K562 (cell line): ENCODE measurements at regions not wholly inside any gene's neighbourhood (a gene's known extent, or its start where the extent isn't known, plus 50 kb on each side); places are given as distances from the start of the nearest gene placed in this dataset.
"Not testable (repeated sequence)": the region's sequence is repeated elsewhere in the genome, so short reads cannot be mapped to it uniquely, and the experiment has no call there.

Experiments used
- ATAC-seq: fragments of 200-7000 bp; cut with Tn5 transposase; 3 replicates; pipeline ENCODE4 v1.9.1; 2020; ENCODE audit warnings: moderate library complexity
- BruUV-seq: library from RNA; stranded (reverse); fragments of 400-500 nt; replicated peaks from 2 replicates; lab custom pipeline; 2021; lab: Mats Ljungman, UMichigan
- CTCF ChIA-PET: fragments of 300-600 bp; formaldehyde crosslinking; extraction: SDS; loops from one replicate; lab custom pipeline; 2021; ENCODE audit warnings: low intra/inter-chr PET ratio; lab: Yijun Ruan, JAX
- POLR2A ChIA-PET: fragments of 300-600, 350-650 bp; sonication (Branson Sonifier 250); formaldehyde crosslinking; extraction: SDS; loops from one replicate; lab custom pipeline; 2021; ENCODE audit warnings: antibody characterized with exemption, inconsistent platforms; lab: Yijun Ruan, JAX
- DNase-seq, 4 experiments: peaks; one replicate each; pipeline versions ENCODE4 v3.0.0 to v3.0.0-alpha.2; 2011 to 2018; ENCODE audit warnings: low spot score in 3 of 4, mixed read lengths in 3 of 4; ENCODE audit errors: extremely low read depth in 1 of 4
- FAIRE-seq: peaks from 2 replicates; lab custom pipeline; 2011; peaks lifted over from hg19 to GRCh38; lab: Jason Lieb, UNC
- H2AFZ ChIP-seq: 2 replicates; pipeline ENCODE4 v1.6.0; 2011; ENCODE audit warnings: low read depth, low read length, control low read depth, inconsistent platforms
- H3K27ac ChIP-seq: fragments of 200-600 bp; 3 replicates; pipeline ENCODE4 v1.8.0; 2011; ENCODE audit warnings: low read depth, mild to moderate bottlenecking, control low read depth, inconsistent platforms, low read length, moderate library complexity, mixed read lengths; ENCODE audit errors: extremely low read depth
- H3K27me3 ChIP-seq, 2 experiments: fragments of 300-600 bp in 1 of 2; 2 replicates in 1 of 2; 3 replicates in 1 of 2; pipeline versions ENCODE4 v1.6.0 to v1.8.0; 2011; ENCODE audit warnings: inconsistent platforms in 2 of 2, low read length in 2 of 2, mild to moderate bottlenecking in 1 of 2, mixed read lengths in 1 of 2, moderate library complexity in 1 of 2; ENCODE audit not compliant: control insufficient read depth in 2 of 2, insufficient read depth in 2 of 2
- H3K36me3 ChIP-seq: fragments of 300-600 bp; 3 replicates; pipeline ENCODE4 v1.8.0; 2011; ENCODE audit warnings: mild to moderate bottlenecking, low read length, inconsistent platforms; ENCODE audit not compliant: control insufficient read depth, insufficient read depth
- H3K4me1 ChIP-seq, 2 experiments: fragments of 200-600 bp in 1 of 2; replicated peaks in 1 of 2; 2 replicates in 1 of 2; 3 replicates in 1 of 2; pipeline versions ENCODE4 v1.5.1 to v1.8.0; 2011; ENCODE audit warnings: inconsistent platforms in 2 of 2, low read length in 2 of 2, mild to moderate bottlenecking in 1 of 2, mixed read lengths in 1 of 2, moderate library complexity in 1 of 2; ENCODE audit not compliant: control insufficient read depth in 2 of 2, insufficient read depth in 2 of 2
- H3K4me2 ChIP-seq: 2 replicates; pipeline ENCODE4 v1.6.1; 2011; ENCODE audit warnings: low read length, control low read depth, inconsistent platforms, mixed read lengths; ENCODE audit not compliant: insufficient read depth
- H3K4me3 ChIP-seq: fragments of 200-600 bp; sonication (generic), shearing (Covaris generic); 2 replicates; pipeline ENCODE4 v1.5.1; 2016; ENCODE audit warnings: control low read depth, inconsistent platforms
- H3K79me2 ChIP-seq: fragments of 200-600 bp; 3 replicates; pipeline ENCODE4 v1.8.0; 2011; ENCODE audit warnings: low read length, inconsistent platforms; ENCODE audit not compliant: control insufficient read depth, insufficient read depth
- H3K9ac ChIP-seq, 2 experiments: 2 replicates each; pipeline versions ENCODE4 v1.6.0 to v1.6.1; 2011; ENCODE audit warnings: low read depth in 2 of 2, low read length in 2 of 2, control low read depth in 1 of 2, inconsistent platforms in 1 of 2, mild to moderate bottlenecking in 1 of 2, mixed read lengths in 1 of 2; ENCODE audit not compliant: insufficient read depth in 1 of 2
- H3K9me1 ChIP-seq: one replicate; pipeline ENCODE4 v1.6.0; 2011; ENCODE audit warnings: inconsistent platforms, mild to moderate bottlenecking, low read length, moderate library complexity; ENCODE audit not compliant: control insufficient read depth, insufficient read depth
- H3K9me3 ChIP-seq: replicated peaks from 2 replicates; pipeline ENCODE4 v1.5.1; 2011; ENCODE audit warnings: low read depth, low read length, inconsistent platforms; ENCODE audit not compliant: control insufficient read depth, insufficient read depth
- H4K20me1 ChIP-seq: replicated peaks from 2 replicates; pipeline ENCODE4 v1.6.1; 2011; ENCODE audit warnings: low read length, inconsistent platforms, mixed read lengths; ENCODE audit not compliant: control insufficient read depth, insufficient read depth
- SPI1 ChIP-seq: IDR thresholded peaks from 2 replicates; pipeline ENCODE4 v1.6.1; 2011; ENCODE audit warnings: low read depth, low read length, control low read depth, borderline replicate concordance
- WGBS: fragments of 100-300 bp; shearing (Covaris generic); methylation state at CpG from one replicate; pipeline ENCODE4 v1.1.6; 2016; ENCODE audit warnings: low coverage, mixed read lengths; ENCODE audit not compliant: insufficient coverage; ENCODE audit errors: missing lambda C conversion rate; 5-methylcytosine and 5-hydroxymethylcytosine counted together
- in situ Hi-C: fragments of 300-500 bp; cut with MboI; formaldehyde crosslinking; loops from 4 replicates; pipeline ENCODE4 v1.15.0; 2018; ENCODE audit warnings: inconsistent platforms, mixed read lengths
- intact Hi-C: fragments of 100-400 bp; cut with micrococcal nuclease; formaldehyde crosslinking; loops from 2 replicates; pipeline ENCODE4 v1.14.2; 2022
- TF ChIP-seq, protein P1 (sequence below): fragments of 450-650 bp; IDR thresholded peaks from 2 replicates; pipeline ENCODE4 v1.6.1; 2016

DNA sequence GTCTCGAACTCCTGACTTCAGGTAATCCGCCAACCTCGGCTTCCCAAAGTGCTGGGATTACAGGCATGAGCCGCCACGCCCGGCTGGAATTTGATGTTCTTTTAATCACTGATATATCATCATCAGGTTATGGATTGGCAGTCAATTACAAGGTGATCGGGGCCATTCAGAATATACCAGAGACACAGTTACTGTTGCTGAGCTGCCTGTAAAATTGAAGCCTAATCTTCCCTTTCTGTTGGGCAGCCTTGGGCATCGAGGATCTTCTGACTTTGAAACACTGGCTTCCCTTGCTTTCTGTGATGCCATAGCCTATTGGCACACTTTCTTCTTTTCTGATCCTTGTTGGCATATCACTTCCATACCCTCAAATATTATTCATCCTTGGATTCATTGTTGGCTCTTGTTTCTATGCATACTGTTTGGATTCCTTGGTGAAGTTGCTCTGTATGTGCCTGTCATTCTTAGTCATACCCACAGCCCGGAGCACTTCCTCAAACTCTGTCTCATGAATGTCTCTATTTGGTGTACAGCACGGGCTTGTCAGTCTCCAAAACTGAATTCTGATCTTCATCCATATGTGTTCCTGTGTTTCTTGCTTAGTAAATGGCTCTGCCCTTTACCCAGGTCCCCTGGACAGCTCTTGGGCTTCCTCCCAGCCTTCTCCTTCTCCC, 85.6 kb upstream of the CRYM start:
- not testable (repeated sequence) for ATAC-seq

DNA sequence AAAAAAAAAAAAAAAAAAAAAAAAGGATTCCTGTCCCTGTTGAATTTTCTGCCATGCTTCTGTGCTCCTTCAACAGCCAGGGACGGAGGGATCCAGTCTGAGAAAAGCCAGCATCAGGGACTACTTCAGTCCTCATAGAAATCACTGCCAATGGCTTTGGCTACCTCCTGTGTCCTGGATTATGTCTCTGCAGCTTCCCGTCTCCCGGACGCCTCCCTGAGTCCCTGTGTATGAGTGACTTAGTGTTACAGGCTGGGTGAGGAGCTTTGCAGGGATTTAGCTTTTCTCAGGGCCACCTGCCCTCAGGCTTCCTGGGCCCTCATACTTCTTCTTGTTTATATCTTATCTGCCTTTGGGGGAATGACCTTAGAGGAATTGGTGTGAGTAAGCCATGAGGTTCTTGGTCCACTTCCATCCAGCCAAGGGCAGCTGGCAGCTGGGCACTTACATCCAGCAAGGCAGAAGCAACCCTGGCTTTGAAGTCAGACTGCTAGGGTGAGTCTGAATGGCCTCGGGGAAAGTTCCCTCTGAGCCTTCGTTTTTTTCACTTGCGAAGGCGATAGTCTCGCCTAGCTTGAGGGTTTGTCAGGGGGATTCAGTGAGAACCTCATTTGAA, 83.6 kb upstream of the CRYM start:
- H3K36me3 ChIP-seq, H3K9ac ChIP-seq, FAIRE-seq, in situ Hi-C loops, H2AFZ ChIP-seq, H3K79me2 ChIP-seq, POLR2A ChIA-PET, H3K9me1 ChIP-seq, H3K4me1 ChIP-seq, H3K4me2 ChIP-seq, BruUV-seq, H3K9me3 ChIP-seq, H3K27ac ChIP-seq, intact Hi-C loops, CTCF ChIA-PET, H3K4me3 ChIP-seq, H4K20me1 ChIP-seq, ATAC-seq, H3K27me3 ChIP-seq, DNase-seq: not testable (repeated sequence)
- 6% methylated on average over 5 of the region's 9 CpGs for WGBS

More for the DNA sequence above, 85.6 kb upstream of the CRYM start:
- in situ Hi-C loops, CTCF ChIA-PET, H2AFZ ChIP-seq, H3K9me1 ChIP-seq, BruUV-seq, H3K4me1 ChIP-seq, DNase-seq, H3K9ac ChIP-seq: not testable (repeated sequence)
- WGBS = 8% methylated on average over 10 of the region's 10 CpGs
- peak; percentile 69 for TF ChIP-seq SPI1
- TF ChIP-seq, protein P1, sequence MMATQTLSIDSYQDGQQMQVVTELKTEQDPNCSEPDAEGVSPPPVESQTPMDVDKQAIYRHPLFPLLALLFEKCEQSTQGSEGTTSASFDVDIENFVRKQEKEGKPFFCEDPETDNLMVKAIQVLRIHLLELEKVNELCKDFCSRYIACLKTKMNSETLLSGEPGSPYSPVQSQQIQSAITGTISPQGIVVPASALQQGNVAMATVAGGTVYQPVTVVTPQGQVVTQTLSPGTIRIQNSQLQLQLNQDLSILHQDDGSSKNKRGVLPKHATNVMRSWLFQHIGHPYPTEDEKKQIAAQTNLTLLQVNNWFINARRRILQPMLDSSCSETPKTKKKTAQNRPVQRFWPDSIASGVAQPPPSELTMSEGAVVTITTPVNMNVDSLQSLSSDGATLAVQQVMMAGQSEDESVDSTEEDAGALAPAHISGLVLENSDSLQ = peak; percentile 11; the same call in 1 of the 2 replicates
- TF ChIP-seq, all 486 proteins: peak for 2; not testable (repeated sequence) for 484
- H3K4me3 ChIP-seq, H4K20me1 ChIP-seq, H3K27ac ChIP-seq, H3K36me3 ChIP-seq, FAIRE-seq, H3K4me2 ChIP-seq, H3K9me3 ChIP-seq, intact Hi-C loops, H3K79me2 ChIP-seq, POLR2A ChIA-PET, H3K27me3 ChIP-seq: not testable (repeated sequence)

DNA sequence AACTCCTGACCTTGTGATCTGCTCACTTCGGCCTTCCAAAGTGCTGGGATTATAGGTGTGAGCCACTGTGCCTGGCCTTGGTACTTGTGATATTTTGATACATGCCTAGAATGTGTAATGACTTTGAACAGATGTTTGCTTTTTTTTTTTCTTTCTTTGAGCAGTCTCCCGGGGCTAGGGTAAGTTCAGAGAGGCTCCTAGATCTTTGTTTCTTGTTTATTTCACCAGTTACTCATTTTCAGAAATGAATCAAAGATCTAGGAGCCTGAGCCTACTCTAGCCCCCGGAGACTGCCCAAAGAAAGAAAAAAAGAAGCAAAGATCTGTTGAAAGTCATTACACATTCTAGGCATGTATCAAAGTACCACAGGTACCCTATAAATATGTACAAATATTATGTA, 83.0 kb upstream of the CRYM start:
- H4K20me1 ChIP-seq, intact Hi-C loops, FAIRE-seq, H3K9me3 ChIP-seq, H3K9me1 ChIP-seq, BruUV-seq, CTCF ChIA-PET, H3K4me1 ChIP-seq, H3K79me2 ChIP-seq, H3K4me3 ChIP-seq, H3K9ac ChIP-seq, H3K36me3 ChIP-seq, H3K27me3 ChIP-seq, H3K27ac ChIP-seq, POLR2A ChIA-PET, DNase-seq, H3K4me2 ChIP-seq, ATAC-seq, in situ Hi-C loops, H2AFZ ChIP-seq: not testable (repeated sequence)
- 11% methylated on average over 3 of the region's 3 CpGs for WGBS
